Erythroblast (primary cell): ENCODE measurements at regions not wholly inside any gene's neighbourhood (a gene's known extent, or its start where the extent isn't known, plus 50 kb on each side); places are given as distances from the start of the nearest gene placed in this dataset.

Experiments
- DNase-seq, 2 experiments: peaks; one replicate each; lab custom pipeline; 2025; lab: John Stamatoyannopoulos, UW
- GATA1 ChIP-seq: IDR thresholded peaks from 2 replicates; pipeline ENCODE4 v1.6.1; 2011; ENCODE audit warnings: low read depth, mild to moderate bottlenecking, control low read depth, low read length, moderate library complexity
- POLR2A ChIP-seq: IDR thresholded peaks from 2 replicates; pipeline ENCODE4 v1.6.1; 2011; ENCODE audit warnings: mild to moderate bottlenecking, low read length

GRCh38 chr3:148197061-148197460 is 500.6 kb upstream of the AGTR1 start:
- DNase-seq, result no peak
- TF ChIP-seq POLR2A (no peak), GATA1 (no peak)

GRCh38 chr3:148202386-148202785 is 495.3 kb upstream of the AGTR1 start:
- TF ChIP-seq GATA1 (no peak), POLR2A (no peak)
- no peak for DNase-seq

GRCh38 chr3:148203297-148204010 is 494.2 kb upstream of the AGTR1 start:
- DNase-seq, result no peak
- TF ChIP-seq POLR2A, result no peak
- TF ChIP-seq GATA1, result no peak

DNA sequence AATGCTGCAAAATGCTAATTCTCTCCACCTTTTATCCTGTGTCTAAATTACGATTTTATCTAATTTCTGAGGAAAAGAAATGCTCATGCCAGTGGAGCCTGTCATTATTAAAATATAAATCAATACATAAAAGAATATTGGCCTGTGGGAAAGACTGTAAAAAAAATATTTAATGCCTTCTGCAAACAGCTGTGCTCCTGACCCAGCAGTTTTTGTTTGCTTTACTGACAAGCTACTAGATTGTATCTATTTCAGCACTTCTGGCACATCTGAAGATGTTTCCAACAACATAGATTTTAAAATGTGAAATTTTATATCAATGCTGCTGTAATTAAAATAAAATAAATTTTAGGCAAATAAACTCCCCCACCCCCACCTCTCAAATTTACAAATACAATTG is 493.6 kb upstream of the AGTR1 start:
- no peak for TF ChIP-seq GATA1
- TF ChIP-seq POLR2A, result no peak
- DNase-seq, result no peak

DNA sequence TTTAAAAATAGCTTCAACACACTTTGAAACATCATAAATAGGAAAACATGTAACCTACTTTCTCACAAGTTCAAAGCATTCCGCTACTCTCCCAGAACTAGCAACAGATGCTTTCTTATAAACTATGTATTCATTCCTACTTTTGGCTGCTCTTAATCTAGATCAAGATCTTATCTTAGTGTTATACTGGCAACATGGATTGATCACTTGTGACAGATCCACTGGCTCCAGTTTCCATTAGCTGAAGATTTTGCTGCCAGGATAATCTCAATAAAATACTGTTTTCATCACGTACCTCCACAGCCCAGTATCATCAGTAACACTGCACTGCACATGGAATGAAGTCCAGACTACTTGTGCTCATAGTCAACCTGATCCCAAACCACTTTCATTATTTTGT is 491.7 kb upstream of the AGTR1 start:
- no peak for TF ChIP-seq POLR2A
- no peak for TF ChIP-seq GATA1
- no peak for DNase-seq

DNA sequence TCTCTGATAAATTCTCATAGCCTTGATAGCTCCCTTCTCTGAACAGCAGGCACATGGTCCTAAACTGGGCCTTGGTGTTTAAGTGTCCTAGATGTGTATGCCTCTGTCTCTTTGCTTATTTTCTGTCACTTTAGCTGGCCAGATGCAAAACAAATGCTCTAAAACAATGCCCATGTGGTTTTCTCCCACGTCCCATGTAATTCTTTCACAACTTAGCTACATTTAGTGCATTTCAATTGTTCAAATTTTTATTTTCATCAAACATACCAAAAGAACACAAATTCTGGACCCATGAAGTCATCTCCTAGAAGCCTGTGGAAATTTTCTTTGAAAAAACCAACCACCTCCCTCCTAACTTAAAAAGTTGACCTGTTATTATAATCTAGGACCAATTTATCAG is 491.3 kb upstream of the AGTR1 start:
- DNase-seq, result no peak
- TF ChIP-seq POLR2A, result no peak

- TF ChIP-seq GATA1 (no peak), POLR2A (no peak)
- no peak for DNase-seq
Measured at GRCh38 chr3:148208975-148209374, 488.7 kb upstream of the AGTR1 start.

DNA sequence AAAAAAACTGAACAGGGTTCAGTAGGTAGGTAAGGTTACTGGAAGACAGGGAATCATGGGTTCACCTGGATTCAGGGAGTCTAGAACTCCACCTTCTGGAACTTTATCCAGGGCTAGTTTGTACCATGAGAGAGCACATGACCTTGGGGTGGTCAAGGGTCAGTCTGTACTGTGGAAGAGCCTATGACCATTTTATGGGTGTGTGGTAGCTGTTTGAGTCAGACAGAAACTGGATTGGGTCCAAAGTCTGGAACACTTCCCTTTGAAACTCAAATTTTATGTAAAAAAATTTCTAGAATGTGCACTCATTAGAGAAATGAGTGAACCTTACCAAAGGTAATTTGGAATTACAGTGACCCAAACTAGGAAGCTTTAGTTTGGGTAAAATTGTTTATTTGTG is 486.0 kb upstream of the AGTR1 start:
- TF ChIP-seq POLR2A (no peak), GATA1 (no peak)
- DNase-seq, result no peak

- TF ChIP-seq GATA1 (no peak), POLR2A (no peak)
- DNase-seq, result no peak
Measured at GRCh38 chr3:148214705-148215104, 483.0 kb upstream of the AGTR1 start.

DNA sequence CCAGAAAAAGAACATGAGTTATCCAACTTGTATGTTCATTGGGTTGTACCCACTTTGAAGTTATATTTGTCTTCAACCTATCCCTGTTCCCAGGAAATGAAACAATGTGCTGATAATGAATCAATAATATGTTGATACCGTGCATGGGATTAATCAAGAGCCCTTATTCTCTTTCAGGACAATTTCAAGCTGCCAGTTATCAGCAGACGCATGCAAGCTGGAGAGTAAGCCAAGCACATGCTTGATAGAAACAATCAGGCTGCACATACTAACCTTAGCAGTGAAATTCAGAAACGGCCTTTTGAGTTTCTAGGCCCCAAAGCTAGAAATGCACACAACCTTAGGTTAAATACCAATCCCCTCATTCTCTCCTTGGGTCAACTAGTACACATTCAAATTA is 480.4 kb upstream of the AGTR1 start:
- no peak for DNase-seq
- no peak for TF ChIP-seq GATA1
- TF ChIP-seq POLR2A, result no peak

DNA sequence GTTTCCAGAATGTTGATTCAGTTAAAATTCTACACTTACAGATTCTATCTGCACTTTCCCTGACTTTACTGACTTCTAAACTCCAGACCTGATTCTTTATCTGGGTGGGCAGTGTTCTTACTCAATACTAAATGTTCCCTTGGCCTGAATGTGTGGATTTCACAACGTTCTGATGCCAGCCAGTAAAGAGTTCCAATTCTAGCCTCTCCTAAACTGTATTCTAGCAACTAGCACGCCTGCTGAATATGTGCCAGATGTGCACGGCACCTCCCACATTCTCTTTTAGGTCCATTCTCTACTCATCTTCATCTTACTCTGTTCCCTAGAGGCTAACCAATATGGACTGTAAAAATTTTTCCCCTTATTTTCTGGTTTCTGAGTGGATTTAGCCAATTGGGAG is 479.5 kb upstream of the AGTR1 start:
- TF ChIP-seq POLR2A (no peak), GATA1 (no peak)
- DNase-seq, result no peak

GRCh38 chr3:148219999-148220398 is 477.7 kb upstream of the AGTR1 start:
- DNase-seq, result no peak
- TF ChIP-seq GATA1 (no peak), POLR2A (no peak)

- no peak for DNase-seq
- no peak for TF ChIP-seq GATA1
- no peak for TF ChIP-seq POLR2A
Measured at GRCh38 chr3:148221303-148221702, 476.4 kb upstream of the AGTR1 start.

- TF ChIP-seq POLR2A, result no peak
- TF ChIP-seq GATA1, result no peak
- no peak for DNase-seq
Measured at GRCh38 chr3:148223266-148223665, 474.4 kb upstream of the AGTR1 start.

- TF ChIP-seq GATA1 (no peak), POLR2A (no peak)
Measured at GRCh38 chr3:148226246-148226645, 471.5 kb upstream of the AGTR1 start.

More at GRCh38 chr3:148226246-148226645, 471.5 kb upstream of the AGTR1 start:
- DNase-seq, result no peak
